HG02970 (cell line): ENCODE measurements at regions not wholly inside any gene's neighbourhood (a gene's known extent, or its start where the extent isn't known, plus 50 kb on each side); places are given as distances from the start of the nearest gene placed in this dataset.

Source experiments
- ATAC-seq: cut with Tn5 transposase; IDR thresholded peaks from one replicate; pipeline ENCODE4 v1.9.1; 2021; ENCODE audit warnings: mild to moderate bottlenecking, moderate library complexity, moderate number of reproducible peaks; ENCODE audit not compliant: unreplicated experiment, low FRiP score

DNA sequence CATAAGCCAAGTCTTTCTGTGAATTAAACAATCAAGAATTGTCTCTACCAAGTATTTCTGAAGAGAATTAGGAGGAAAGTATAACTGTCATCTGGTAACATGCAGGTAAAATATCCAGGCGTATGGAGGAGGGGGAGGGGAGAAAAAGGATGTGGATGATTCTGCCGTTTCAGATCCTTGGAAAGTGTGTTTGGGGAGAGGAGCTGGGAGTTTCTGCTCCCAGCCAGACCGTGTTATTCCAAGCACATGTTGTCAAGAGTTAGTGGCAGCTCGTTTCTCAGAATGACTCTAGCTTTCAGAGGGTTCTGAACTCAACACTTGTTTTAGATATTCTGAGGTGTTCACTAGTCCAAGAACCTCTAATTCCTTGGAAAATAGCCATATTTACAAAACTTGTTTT is 137.6 kb downstream of the FAM124B start:
- ATAC-seq: no peak

DNA sequence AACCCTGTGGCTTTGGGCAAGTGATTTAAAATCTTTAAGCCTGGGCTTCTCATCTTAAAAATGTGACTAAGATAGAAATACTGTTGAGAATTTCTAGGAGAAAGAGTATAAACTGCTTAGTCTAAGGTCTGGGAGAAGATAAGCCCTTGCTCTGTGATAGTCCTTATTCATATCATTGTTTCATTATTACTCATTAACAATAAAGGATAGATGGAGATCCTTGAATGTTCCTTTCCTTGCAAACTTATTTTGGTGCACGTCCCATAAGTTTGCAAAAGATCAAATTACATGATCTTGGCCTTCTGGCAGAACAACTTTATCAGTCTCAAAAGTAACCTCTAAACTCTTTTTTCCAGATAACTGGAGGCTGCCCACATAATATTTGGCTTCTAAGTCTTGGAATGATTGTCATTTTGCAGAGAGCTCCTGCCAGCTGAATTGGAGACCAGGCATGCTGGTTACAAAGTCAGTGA is 138.3 kb downstream of the FAM124B start:
- ATAC-seq: no peak

DNA sequence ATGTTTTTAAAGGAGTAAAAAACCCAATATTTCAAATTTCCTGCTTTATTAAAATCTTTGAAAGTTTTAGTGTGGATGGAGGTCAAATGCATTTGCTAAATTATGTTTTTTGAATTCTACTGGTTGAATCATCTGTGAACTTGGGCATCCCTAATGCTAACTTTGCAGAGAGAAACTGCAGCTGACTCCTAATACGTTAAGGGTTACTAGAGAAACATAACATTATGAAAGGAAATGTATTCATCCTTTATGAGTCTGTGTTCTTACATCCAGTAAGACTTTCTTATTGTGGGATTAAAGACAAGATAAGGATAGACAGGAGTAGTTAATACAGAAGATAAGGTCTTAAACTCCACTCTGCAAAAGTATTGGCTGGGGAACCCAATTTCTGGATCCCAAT is 140.6 kb downstream of the FAM124B start:
- ATAC-seq: no peak

DNA sequence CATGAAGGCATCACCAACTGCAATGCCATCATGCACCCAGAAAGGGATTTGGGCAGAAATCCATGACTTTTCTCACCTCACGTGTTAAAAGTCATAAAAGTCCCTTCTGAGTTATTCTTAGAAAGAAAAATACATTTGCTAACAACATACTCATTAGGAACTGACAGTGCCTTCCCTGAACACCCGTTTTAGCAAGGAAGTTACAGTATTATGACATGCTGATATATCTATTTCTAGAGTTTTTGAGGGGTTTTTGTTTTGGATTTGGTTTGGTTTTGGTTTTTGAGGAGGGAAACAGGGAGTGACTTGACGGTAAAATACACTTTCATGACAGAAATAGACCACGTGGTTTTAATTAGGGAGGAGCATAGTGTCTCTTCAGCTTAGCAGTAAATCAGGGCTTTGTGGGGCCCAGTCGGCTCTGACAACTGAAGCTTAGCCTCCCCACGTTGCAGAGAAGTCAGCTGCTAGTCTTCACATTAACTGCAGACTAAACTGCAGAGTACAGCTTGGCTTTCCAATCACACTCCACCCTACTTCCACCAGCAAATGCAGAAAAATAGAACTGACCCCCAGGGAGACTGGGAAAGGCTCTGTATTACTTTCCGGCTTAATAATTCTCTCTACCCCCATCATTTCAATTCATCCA is 141.4 kb downstream of the FAM124B start:
- no peak for ATAC-seq

DNA sequence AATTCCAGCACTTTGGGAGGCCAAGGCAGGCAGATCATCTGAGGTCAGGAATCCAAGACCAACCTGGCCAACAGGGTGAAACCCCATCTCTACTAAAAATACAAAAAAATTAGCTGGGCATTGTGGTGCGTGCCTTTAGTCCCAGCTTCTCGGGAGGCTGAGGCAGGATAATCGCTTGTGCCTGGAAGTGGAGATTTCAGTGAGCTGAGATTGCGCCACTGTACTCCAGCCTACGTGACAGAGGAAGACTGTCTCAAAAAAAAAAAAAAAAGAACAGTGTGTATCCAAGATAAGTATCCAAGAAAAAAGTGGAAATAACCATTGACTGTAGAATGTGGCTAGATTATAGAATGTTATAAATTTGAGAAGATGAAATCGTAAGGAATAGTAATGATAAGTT is 142.1 kb downstream of the FAM124B start:
- ATAC-seq: no peak

DNA sequence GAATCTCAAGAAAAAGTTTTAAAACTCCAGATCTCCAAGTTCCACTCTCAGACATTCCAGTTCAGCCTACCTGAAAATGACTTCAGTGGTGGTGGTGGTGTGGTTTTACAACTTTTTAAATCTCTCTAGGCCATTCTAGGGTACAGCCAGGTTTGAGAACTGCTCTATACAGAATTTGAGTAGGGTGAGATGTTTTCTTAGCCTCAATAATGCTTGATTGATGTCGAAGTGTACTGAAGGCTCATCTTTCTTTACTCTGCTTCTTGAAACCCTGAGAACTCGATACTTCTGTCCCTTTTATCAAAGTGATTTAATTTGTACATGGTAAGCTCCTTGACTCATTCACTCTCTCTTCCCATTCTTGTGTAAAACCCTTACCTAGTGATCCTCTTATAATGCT is 143.8 kb downstream of the FAM124B start:
- ATAC-seq: no peak

DNA sequence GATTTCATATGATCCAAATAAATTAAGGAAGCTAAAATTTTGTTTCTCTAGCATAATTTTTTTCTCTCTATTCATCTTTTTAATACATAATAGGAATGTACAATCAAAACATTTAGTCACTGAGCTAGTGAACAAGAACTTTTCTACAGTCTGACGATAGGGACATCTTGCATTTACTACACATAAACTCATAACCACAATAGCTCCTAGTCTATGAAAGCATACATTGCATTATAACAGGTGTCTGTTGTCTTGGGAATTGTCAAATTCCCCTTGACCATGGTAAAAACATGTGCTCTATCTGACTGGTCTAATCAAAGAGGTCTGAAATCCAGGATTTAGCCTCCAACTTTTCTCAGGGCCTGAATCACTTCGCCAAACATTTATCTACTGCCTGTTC is 144.8 kb downstream of the FAM124B start:
- no peak for ATAC-seq

DNA sequence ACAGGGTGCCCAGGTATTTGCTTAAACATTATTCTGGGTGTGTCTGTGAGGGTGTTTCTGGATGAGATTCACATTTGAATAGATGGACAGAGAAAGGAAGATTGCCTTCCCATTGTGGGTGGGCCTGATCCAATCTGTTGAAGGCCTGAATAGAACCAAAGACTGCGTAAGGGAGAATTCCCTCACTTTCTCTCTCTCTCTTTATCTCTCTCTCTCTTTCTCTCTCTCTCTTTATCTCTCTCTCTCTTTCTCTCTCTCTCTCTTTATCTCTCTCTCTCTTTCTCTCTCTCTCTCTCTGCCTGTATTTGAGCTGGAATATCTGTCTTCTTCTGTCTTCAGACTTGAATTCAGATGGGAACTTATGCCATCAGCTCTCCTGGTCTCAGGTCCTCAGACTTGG is 148.4 kb downstream of the FAM124B start:
- no peak for ATAC-seq

DNA sequence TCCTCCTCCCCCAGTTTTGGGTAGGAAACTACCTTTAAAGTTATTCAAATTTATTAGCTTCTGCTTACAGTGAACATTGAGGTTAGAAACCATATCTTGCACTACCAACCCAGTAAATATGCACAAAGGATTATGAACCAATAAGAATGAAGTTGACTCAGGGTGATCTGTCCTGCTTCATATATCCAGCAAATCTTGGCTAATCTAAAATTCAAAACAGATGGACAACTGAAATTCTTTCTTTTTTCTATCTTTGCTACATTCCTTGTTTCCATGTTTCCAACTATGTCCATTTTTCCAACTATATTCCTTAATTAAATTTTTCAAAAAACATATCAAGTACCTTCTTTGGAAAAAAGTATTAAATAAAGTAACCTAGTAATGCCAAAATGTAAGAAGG is 149.3 kb downstream of the FAM124B start:
- no peak for ATAC-seq

DNA sequence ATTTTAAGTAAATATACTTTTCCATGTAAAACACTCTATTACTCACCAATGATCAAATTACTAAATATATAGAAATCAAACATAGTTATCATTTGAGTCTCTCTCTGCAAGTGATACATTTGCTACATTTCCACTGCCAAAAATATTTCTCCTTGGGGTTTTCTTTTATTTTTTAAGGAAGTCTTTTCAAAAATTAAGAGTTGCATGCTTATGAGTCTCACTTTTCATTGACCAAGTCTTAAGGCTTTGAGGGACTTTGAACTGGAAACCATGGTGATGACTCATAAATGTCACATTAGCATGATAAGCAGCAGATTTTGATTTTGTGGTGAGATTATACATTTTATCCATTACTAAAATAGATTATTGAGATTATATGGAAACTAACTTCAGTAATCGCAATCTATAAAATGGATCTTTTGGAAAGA is 152.9 kb downstream of the FAM124B start:
- ATAC-seq: no peak

DNA sequence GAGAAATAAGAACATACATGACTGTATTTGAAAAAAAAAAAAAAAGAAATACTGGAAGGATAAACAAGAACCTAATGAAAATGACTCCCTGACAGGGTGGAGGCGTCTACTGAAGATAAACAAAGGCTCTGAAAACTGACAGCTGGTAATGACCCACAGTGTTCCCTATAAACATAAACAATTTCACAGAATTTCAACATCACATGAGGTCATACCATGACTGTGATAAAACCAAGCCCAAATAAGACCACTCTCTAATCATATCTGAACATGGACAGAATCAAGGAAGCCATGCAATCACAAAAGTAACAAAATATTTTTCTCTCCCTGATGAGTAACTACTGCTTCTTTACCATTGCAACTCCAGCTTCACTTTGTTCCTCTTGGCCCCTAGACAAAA is 159.3 kb downstream of the FAM124B start:
- no peak for ATAC-seq

DNA sequence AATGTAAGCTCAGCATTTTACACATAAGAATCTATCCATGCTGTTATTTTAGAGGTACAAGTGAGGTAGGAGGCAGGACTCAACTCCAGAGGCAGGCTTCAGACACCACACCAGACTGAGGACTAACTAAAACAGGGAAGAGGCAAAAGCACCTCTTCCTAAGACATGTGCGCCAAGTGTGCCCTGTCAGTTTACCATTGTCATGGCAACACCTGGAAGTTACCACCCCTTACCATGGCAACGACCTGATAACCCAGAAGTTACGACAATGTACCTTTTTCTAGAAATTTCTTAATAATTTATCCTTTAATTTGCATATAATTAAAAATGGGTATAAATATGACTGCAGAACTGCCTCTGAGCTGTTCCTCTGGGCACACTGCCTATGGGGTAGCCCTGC is 160.1 kb downstream of the FAM124B start:
- no peak for ATAC-seq

DNA sequence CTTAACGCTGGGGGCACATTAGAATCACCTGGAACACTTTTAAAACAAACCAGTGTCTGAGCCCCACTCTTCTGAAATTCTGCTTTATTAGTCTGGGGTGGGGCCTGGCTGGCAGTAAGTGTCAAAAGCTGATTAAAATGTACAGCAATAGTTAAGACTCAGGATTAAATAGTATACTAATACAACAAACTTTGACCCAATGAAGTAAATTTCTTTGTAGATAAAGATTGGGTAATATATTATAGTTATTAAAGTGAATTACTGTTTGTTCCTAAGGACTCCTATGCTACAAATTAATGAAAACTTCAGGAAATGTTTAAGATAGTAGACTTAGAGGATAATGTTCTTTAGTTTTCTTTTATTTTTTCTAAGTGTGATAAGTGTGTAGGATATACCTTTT is 160.9 kb downstream of the FAM124B start:
- no peak for ATAC-seq

DNA sequence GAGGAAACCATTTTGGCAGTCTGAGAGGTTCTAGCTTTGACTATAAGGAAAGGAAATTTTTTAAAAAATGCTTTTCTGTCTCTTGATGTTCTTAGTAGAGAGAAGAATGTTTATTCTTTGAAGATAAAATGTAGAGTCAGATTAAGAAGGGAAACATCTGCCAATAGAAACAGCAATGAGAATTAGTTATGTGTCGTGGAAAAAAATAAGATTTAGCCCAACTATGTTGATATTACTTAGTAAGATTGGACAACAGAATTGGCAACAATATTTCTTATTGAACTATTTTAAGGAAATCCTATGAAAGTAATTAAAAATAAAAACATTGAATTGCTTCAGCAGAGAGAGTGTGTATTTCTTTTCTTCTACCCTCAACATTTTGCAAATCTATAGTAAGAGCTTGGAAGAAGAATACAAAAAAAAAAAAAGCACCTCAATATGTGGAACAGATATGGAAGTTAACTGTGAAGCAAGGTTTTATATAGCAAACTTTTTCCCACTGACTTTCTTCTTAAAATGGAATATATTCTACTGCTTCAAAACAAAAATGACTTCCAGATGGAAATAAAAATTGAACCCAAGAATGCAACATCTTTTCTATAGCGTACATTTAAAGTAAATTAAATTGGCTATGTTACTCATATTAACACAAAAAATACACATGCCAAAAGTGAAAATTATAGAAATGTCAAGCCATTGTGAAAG is 177.9 kb downstream of the FAM124B start:
- ATAC-seq: no peak

DNA sequence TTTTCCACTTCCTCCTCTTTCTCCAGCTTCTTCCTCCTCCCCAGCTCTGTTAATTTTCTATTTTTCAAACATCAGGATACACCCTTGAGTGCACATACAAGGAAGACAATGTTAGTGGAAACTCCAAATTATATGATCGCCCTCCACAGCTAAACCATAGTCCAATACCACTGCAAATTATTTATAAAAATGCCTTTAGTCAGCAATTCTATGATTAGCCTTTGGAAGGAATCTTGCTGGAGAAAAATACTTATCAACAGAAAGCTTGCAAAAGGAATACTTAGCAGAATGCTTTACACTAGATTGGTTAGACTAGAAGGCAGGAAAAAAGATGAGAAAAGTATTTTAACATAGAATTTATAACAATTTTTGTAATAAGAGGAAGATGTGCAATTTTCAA is 178.9 kb downstream of the FAM124B start:
- ATAC-seq: no peak

DNA sequence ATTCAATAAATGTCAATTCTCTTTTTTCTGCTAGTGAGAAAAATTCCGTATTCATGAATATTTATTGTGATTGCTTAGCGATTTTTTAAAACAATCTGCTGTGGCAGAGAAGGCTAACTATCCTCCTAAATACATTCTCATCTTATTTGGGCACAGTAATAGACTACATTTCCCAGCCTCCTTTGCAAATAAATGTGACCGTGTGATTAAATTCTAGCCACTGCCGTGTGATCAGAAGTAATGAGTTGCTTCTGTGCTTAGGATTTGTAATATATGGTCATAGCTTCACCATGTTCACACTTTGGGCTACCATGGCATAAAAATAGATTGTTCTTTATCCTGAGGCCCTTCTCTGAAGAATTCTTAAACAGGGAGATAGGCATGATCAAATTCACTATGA is 179.6 kb downstream of the FAM124B start:
- no peak for ATAC-seq

DNA sequence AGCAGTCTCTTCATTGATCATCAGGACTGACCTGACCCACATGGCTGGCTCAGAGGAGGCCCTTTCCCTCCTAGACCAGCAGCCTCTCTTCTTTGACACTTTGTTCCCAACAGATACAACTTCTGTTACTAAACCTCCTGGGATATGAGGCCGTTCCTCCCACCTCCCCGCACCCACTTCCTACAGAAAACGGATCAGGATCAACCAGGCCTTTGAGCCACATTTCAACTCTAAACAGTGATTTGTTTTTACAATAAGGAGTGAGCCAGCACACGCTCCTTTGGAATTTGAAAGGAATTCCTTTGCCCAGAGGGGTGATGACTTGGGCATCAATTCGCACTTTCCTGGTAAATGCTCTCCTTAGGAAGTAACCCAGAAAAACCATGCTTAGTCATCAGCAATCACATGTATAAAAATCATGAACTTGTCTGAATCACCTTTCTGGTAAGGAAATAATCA is 180.4 kb downstream of the FAM124B start:
- ATAC-seq: no peak

DNA sequence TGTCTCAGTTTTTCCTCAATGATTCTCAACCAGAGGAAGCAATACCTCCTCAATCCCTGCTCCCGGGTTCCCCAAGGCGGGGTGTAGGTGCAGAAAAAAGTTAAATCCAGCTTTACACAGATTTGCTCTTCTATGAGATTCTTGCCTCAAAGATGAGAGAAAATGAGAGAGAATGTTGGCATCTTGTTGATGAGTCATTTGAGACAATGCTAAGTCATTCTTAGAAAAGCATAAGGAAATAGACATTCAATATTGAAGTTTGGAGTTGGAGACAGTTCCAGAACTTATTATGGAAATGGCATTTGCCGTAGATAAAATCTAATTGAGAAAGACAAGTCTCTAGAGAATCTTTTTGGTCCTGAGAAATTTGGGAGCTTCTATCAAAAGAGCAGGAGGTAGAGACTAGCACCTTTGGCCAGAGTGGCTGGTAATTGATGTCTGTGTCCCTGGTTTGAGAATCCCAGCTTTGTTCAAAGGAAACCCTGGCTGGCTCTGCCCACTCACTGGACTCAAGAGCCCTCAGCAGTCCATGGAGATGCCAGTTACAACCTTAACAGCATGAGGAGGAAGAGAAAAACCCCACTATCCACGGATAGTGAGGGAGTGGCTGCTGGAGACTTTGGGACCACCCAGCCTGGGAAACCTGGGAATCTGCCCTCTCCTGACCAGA is 181.2 kb downstream of the FAM124B start:
- no peak for ATAC-seq

DNA sequence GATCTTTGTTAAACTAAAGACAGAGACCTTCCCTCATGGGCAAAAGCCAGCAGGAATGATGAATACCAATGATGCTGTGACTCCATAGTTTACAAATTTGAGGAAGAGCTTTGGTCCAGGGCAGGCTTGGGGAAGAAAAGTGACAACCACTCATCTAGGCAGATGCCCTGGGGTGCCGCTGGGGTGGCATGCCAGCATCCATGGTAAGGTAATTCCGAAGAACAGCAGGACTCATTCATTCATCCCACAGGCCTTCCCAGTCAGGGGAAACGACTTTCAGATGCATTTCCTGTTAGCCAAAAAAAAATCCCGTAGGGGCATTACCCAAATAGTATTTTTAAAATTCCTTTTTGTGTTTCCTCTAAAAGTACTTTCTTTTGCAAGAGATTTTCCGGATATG is 180.7 kb upstream of the SERPINE2 start:
- ATAC-seq: no peak

DNA sequence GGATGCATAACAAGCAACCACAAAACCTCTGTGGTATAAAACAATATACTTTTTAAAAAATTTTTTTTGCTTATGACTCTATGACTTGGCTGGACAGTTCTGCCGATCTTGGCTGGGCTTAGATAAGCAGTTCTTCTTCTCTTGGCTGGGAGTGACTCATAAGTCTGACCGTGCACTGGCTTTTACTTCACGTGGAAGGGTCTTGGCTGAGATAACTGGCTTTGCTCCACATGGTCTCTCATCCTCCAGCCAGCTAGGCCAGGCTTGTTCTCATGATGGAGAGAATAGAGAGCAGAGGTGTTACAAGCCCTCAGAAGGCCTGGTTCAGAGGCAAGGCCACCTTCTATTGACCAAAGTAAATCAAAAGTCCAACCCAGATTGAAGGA is 178.9 kb upstream of the SERPINE2 start:
- no peak for ATAC-seq

DNA sequence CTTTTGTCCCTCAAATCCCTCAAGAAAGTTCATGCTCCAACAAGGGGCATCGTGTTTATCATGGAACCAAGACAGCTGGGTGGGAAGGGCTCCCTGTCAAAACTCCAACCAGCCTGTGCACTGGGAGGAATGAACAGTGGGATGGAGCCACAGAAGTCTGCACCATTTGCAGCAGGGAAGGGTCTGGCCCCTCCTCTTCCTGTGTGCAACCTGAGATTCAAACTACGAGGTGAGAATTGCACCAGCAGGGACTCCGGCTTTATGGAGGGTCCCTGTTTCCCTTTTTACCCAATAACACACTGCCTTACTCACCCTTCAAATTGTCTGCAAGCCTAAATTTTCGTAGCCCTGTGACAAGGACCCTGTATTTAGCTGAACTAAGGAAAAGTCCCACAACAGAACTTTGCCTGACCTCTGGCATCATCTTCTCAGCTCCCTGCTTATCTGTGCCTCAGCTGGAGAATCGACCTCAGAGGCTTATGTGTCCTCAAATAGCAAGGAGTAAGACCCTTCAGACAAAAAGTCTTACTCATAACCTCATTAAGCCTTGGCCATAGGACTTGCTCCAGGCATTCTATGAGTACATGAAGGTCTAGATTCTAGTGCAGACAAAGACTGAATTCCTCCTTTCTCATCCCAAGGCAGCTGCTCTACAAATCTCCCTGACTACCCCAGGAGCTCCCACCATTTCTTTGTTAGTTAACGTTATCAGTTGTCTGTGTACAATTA is 178.3 kb upstream of the SERPINE2 start:
- no peak for ATAC-seq
